ENCODE measurements at regions not wholly inside any gene's neighbourhood (a gene's known extent, or its start where the extent isn't known, plus 50 kb on each side); places are given as distances from the start of the nearest gene placed in this dataset.

DNA sequence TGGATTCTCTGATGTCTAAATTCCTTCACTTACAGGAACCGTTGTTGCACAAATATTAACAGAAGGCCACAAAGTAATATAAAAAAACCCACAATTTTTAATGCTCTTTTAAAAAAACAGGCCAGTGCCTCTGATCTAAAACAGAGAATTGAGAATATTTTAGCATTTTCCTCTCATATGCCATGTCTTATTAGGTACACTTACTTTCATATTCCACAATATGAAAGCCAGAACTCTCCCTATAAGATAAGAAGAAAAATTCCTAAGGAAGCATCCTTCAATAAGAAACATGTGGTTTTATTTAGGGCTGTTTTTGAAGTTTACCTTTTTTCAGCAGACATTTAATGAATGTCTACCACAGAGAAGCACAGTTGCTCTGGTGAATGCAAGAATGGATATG lies 214.5 kb downstream of the FAT3 start:
- CTCF ChIA-PET: no interaction called here
- H3K4me3 ChIP-seq (ENCODE audit: control insufficient read depth in 1 of 7, extremely low read depth in 1 of 7, insufficient read depth in 4 of 7, low read depth in 2 of 7, low read length in 6 of 7): no peak overlapping the region
- no peak for DNase-seq
- H3K9me3 ChIP-seq (ENCODE audit: control extremely low read depth in 1 of 5, control insufficient read depth in 4 of 5, insufficient read depth in 2 of 5, low read depth in 1 of 5, low read length in 4 of 5): no peaks in the 10 kb centered on the region
- POLR2A ChIA-PET: no interaction called here
- H3K36me3 ChIP-seq (ENCODE audit: control insufficient read depth in 4 of 4, insufficient read depth in 4 of 4, low read length in 3 of 4): no peaks in the 10 kb centered on the region
- H3K4me1 ChIP-seq (ENCODE audit: control extremely low read depth in 1 of 4, control insufficient read depth in 4 of 4, insufficient read depth in 4 of 4, low read length in 3 of 4): no peaks in the 10 kb centered on the region
- H3K27ac ChIP-seq (ENCODE audit: insufficient read depth in 1 of 2, low read depth in 1 of 2, low read length in 2 of 2, poor library complexity in 1 of 2, severe bottlenecking in 2 of 2): no peak overlapping the region
- H3K27me3 ChIP-seq (replicated peaks in 2 of 5; ENCODE audit: control insufficient read depth in 4 of 5, insufficient read depth in 5 of 5, low read length in 4 of 5): no peaks in the 10 kb centered on the region
- WGBS (ENCODE audit: insufficient coverage): 100% methylated on average over 1 of the region's 1 CpG

DNA sequence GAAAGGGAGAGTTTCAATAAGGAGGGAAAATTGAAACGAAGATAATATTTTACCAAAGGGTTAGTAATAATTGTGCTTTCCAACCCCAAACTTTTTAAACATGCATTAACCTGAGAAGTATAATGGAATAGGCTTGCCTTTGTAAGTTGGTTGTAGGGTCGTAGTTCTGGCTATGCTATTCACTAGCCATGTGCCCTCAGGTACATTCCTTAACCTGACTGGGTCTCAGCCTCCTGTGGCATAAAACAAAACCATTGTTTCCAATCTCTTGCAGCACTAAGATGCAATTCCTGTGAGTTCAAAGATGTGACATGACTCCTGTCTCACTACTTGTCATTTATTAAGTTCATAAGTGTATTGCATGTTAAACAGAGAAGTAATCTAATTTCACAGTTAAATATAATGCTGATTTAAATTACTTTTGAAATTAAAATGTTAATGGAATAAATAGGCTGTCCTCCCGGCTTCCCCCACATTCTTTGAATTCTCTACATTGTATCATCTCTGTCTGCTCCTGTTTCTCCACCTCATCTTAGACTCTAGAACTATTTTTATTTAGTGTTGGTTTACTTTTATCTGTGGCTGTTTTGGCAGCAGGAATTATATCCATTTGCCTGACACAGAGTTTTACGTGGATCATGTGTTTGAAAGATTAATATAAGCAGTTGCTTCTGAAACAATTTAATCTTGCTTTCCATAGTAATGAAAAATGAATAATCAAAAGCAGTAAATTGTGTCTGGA lies 216.3 kb downstream of the FAT3 start:
- H3K9me3 ChIP-seq (ENCODE audit: control extremely low read depth in 1 of 5, control insufficient read depth in 4 of 5, insufficient read depth in 2 of 5, low read depth in 1 of 5, low read length in 4 of 5): no peaks in the 10 kb centered on the region
- ChIA-PET POLR2A (no interaction called here), CTCF (no interaction called here)
- WGBS (ENCODE audit: insufficient coverage): no CpG with 5 or more reads among the region's 4 CpGs
- no peak overlapping the region for H3K27ac ChIP-seq (ENCODE audit: insufficient read depth in 1 of 2, low read depth in 1 of 2, low read length in 2 of 2, poor library complexity in 1 of 2, severe bottlenecking in 2 of 2)
- H3K27me3 ChIP-seq (replicated peaks in 2 of 5; ENCODE audit: control insufficient read depth in 4 of 5, insufficient read depth in 5 of 5, low read length in 4 of 5): no peaks in the 10 kb centered on the region
- H3K4me3 ChIP-seq (ENCODE audit: control insufficient read depth in 1 of 7, extremely low read depth in 1 of 7, insufficient read depth in 4 of 7, low read depth in 2 of 7, low read length in 6 of 7): no peak overlapping the region
- no peaks in the 10 kb centered on the region for H3K4me1 ChIP-seq (ENCODE audit: control extremely low read depth in 1 of 4, control insufficient read depth in 4 of 4, insufficient read depth in 4 of 4, low read length in 3 of 4)
- DNase-seq: no peak
- no peaks in the 10 kb centered on the region for H3K36me3 ChIP-seq (ENCODE audit: control insufficient read depth in 4 of 4, insufficient read depth in 4 of 4, low read length in 3 of 4)

- CTCF ChIA-PET: no interaction called here
- Histone ChIP-seq H3K36me3 (ENCODE audit: control insufficient read depth in 4 of 4, insufficient read depth in 4 of 4, low read length in 3 of 4) (no peaks in the 10 kb centered on the region), H3K27ac (ENCODE audit: insufficient read depth in 1 of 2, low read depth in 1 of 2, low read length in 2 of 2, poor library complexity in 1 of 2, severe bottlenecking in 2 of 2) (no peak overlapping the region), H3K9me3 (ENCODE audit: control extremely low read depth in 1 of 5, control insufficient read depth in 4 of 5, insufficient read depth in 2 of 5, low read depth in 1 of 5, low read length in 4 of 5) (no peaks in the 10 kb centered on the region), H3K4me3 (ENCODE audit: control insufficient read depth in 1 of 7, extremely low read depth in 1 of 7, insufficient read depth in 4 of 7, low read depth in 2 of 7, low read length in 6 of 7) (no peak overlapping the region), H3K4me1 (ENCODE audit: control extremely low read depth in 1 of 4, control insufficient read depth in 4 of 4, insufficient read depth in 4 of 4, low read length in 3 of 4) (no peaks in the 10 kb centered on the region), H3K27me3 (replicated peaks in 2 of 5; ENCODE audit: control insufficient read depth in 4 of 5, insufficient read depth in 5 of 5, low read length in 4 of 5) (no peaks in the 10 kb centered on the region)
- DNase-seq: no peak
- WGBS (ENCODE audit: insufficient coverage): 100% methylated on average over 4 of the region's 4 CpGs
- POLR2A ChIA-PET: no interaction called here
Observed at GRCh38 chr11:92441443-92441726, 216.8 kb downstream of the FAT3 start.

DNA sequence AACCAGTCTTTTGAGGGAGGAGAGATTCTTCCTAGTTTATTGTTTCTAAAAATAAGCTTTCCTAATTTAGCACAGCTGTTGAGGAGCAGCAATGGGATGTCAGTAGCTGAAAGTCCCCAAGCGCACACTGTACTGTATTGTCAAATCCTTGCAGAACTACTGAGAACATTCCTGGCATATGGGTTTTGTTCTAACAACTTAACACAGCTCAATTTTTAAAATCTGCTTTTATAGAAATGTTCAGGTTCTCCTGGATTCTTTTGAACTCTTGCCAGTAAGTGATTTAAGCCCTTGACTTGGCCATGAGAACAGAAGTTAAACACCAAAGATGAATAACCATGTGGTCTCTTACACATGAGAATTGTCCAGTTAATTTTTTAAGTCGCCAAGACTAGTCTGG lies 218.6 kb downstream of the FAT3 start:
- POLR2A ChIA-PET: no interaction called here
- CTCF ChIA-PET: no interaction called here
- no peaks in the 10 kb centered on the region for H3K36me3 ChIP-seq (ENCODE audit: control insufficient read depth in 4 of 4, insufficient read depth in 4 of 4, low read length in 3 of 4)
- no peaks in the 10 kb centered on the region for H3K27me3 ChIP-seq (replicated peaks in 2 of 5; ENCODE audit: control insufficient read depth in 4 of 5, insufficient read depth in 5 of 5, low read length in 4 of 5)
- 100% methylated on average over 1 of the region's 2 CpGs for WGBS (ENCODE audit: insufficient coverage)
- no peak for DNase-seq
- H3K4me1 ChIP-seq (ENCODE audit: control extremely low read depth in 1 of 4, control insufficient read depth in 4 of 4, insufficient read depth in 4 of 4, low read length in 3 of 4): no peaks in the 10 kb centered on the region
- H3K9me3 ChIP-seq (ENCODE audit: control extremely low read depth in 1 of 5, control insufficient read depth in 4 of 5, insufficient read depth in 2 of 5, low read depth in 1 of 5, low read length in 4 of 5): no peaks in the 10 kb centered on the region
- no peak overlapping the region for H3K27ac ChIP-seq (ENCODE audit: insufficient read depth in 1 of 2, low read depth in 1 of 2, low read length in 2 of 2, poor library complexity in 1 of 2, severe bottlenecking in 2 of 2)
- H3K4me3 ChIP-seq (ENCODE audit: control insufficient read depth in 1 of 7, extremely low read depth in 1 of 7, insufficient read depth in 4 of 7, low read depth in 2 of 7, low read length in 6 of 7): no peak overlapping the region

GRCh38 chr11:92447586-92447985 lies 223.0 kb downstream of the FAT3 start:
- H3K27me3 ChIP-seq (replicated peaks in 2 of 5; ENCODE audit: control insufficient read depth in 4 of 5, insufficient read depth in 5 of 5, low read length in 4 of 5): no peaks in the 10 kb centered on the region
- 100% methylated on average over 3 of the region's 3 CpGs for WGBS (ENCODE audit: insufficient coverage)
- ChIA-PET CTCF (no interaction called here), POLR2A (no interaction called here)
- H3K27ac ChIP-seq (ENCODE audit: insufficient read depth in 1 of 2, low read depth in 1 of 2, low read length in 2 of 2, poor library complexity in 1 of 2, severe bottlenecking in 2 of 2): no peak overlapping the region
- no peaks in the 10 kb centered on the region for H3K4me1 ChIP-seq (ENCODE audit: control extremely low read depth in 1 of 4, control insufficient read depth in 4 of 4, insufficient read depth in 4 of 4, low read length in 3 of 4)
- no peaks in the 10 kb centered on the region for H3K9me3 ChIP-seq (ENCODE audit: control extremely low read depth in 1 of 5, control insufficient read depth in 4 of 5, insufficient read depth in 2 of 5, low read depth in 1 of 5, low read length in 4 of 5)
- no peak overlapping the region for H3K4me3 ChIP-seq (ENCODE audit: control insufficient read depth in 1 of 7, extremely low read depth in 1 of 7, insufficient read depth in 4 of 7, low read depth in 2 of 7, low read length in 6 of 7)
- no peaks in the 10 kb centered on the region for H3K36me3 ChIP-seq (ENCODE audit: control insufficient read depth in 4 of 4, insufficient read depth in 4 of 4, low read length in 3 of 4)
- DNase-seq: no peak

GRCh38 chr11:92449222-92449621 lies 224.6 kb downstream of the FAT3 start:
- Histone ChIP-seq H3K27me3 (replicated peaks in 2 of 5; ENCODE audit: control insufficient read depth in 4 of 5, insufficient read depth in 5 of 5, low read length in 4 of 5) (no peaks in the 10 kb centered on the region), H3K4me1 (ENCODE audit: control extremely low read depth in 1 of 4, control insufficient read depth in 4 of 4, insufficient read depth in 4 of 4, low read length in 3 of 4) (no peaks in the 10 kb centered on the region), H3K27ac (ENCODE audit: insufficient read depth in 1 of 2, low read depth in 1 of 2, low read length in 2 of 2, poor library complexity in 1 of 2, severe bottlenecking in 2 of 2) (no peak overlapping the region), H3K9me3 (ENCODE audit: control extremely low read depth in 1 of 5, control insufficient read depth in 4 of 5, insufficient read depth in 2 of 5, low read depth in 1 of 5, low read length in 4 of 5) (no peaks in the 10 kb centered on the region), H3K36me3 (ENCODE audit: control insufficient read depth in 4 of 4, insufficient read depth in 4 of 4, low read length in 3 of 4) (no peaks in the 10 kb centered on the region), H3K4me3 (ENCODE audit: control insufficient read depth in 1 of 7, extremely low read depth in 1 of 7, insufficient read depth in 4 of 7, low read depth in 2 of 7, low read length in 6 of 7) (no peak overlapping the region)
- ChIA-PET POLR2A (no interaction called here), CTCF (interaction anchor here (1.0 kb wide), 1 partner anchor 11 kb away, joined by 3 read pairs; no protein-coding TSS in a partner anchor)
- no peak for DNase-seq
- WGBS (ENCODE audit: insufficient coverage): 75% methylated on average over 1 of the region's 2 CpGs

DNA sequence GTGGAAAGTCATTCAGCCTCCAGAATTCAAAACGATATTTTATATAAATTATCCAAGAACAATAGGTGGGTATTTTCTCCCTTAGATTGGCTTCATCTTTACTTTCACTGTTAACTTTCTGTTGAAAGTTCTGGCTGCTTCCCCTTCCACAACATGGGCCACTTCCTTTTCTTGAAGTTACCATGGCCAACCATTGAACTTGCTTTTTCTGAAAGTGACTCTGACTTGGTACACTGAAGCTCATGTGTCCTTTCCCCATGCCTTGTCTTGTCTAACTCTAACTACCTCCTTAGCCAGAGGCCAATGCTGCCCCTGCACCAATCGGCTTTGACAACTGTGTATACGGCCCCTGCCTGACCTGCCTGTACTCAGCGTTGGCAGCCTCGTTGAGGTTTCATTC lies 225.2 kb downstream of the FAT3 start:
- Histone ChIP-seq H3K4me3 (ENCODE audit: control insufficient read depth in 1 of 7, extremely low read depth in 1 of 7, insufficient read depth in 4 of 7, low read depth in 2 of 7, low read length in 6 of 7) (no peak overlapping the region), H3K27ac (ENCODE audit: insufficient read depth in 1 of 2, low read depth in 1 of 2, low read length in 2 of 2, poor library complexity in 1 of 2, severe bottlenecking in 2 of 2) (no peak overlapping the region), H3K27me3 (replicated peaks in 2 of 5; ENCODE audit: control insufficient read depth in 4 of 5, insufficient read depth in 5 of 5, low read length in 4 of 5) (no peaks in the 10 kb centered on the region), H3K36me3 (ENCODE audit: control insufficient read depth in 4 of 4, insufficient read depth in 4 of 4, low read length in 3 of 4) (no peaks in the 10 kb centered on the region), H3K4me1 (ENCODE audit: control extremely low read depth in 1 of 4, control insufficient read depth in 4 of 4, insufficient read depth in 4 of 4, low read length in 3 of 4) (no peaks in the 10 kb centered on the region), H3K9me3 (ENCODE audit: control extremely low read depth in 1 of 5, control insufficient read depth in 4 of 5, insufficient read depth in 2 of 5, low read depth in 1 of 5, low read length in 4 of 5) (no peaks in the 10 kb centered on the region)
- no peak for DNase-seq
- POLR2A ChIA-PET: no interaction called here
- WGBS (ENCODE audit: insufficient coverage): no CpG with 5 or more reads among the region's 5 CpGs
- CTCF ChIA-PET: interaction anchor here (1.0 kb wide), 1 partner anchor 10 kb away, joined by 3 read pairs; no protein-coding TSS in a partner anchor
